GM19452 (cell line): ENCODE measurements at regions not wholly inside any gene's neighbourhood (a gene's known extent, or its start where the extent isn't known, plus 50 kb on each side); places are given as distances from the start of the nearest gene placed in this dataset.
"Not testable (repeated sequence)": the region's sequence is repeated elsewhere in the genome, so short reads cannot be mapped to it uniquely, and the experiment has no call there.

Source experiments
- ATAC-seq: cut with Tn5 transposase; IDR thresholded peaks from one replicate; pipeline ENCODE4 v1.9.1; 2021; ENCODE audit not compliant: unreplicated experiment

GRCh38 chr2:61677942-61678341 is 139.8 kb upstream of the XPO1 start:
- ATAC-seq: no peak

GRCh38 chr2:61677306-61677705 is 139.2 kb upstream of the XPO1 start:
- no peak for ATAC-seq

- ATAC-seq: no peak
Measured at GRCh38 chr2:61675204-61675603, 137.0 kb upstream of the XPO1 start.

- ATAC-seq: no peak
Measured at GRCh38 chr2:61671561-61672315, 133.6 kb upstream of the XPO1 start.

- no peak for ATAC-seq
Measured at GRCh38 chr2:61670591-61671501, 132.7 kb upstream of the XPO1 start.

GRCh38 chr2:61664190-61664589 is 126.0 kb upstream of the XPO1 start:
- ATAC-seq: no peak

- no peak for ATAC-seq
Measured at GRCh38 chr2:61662990-61663389, 124.8 kb upstream of the XPO1 start.

- ATAC-seq: no peak
Measured at GRCh38 chr2:61660511-61661388, 122.6 kb upstream of the XPO1 start.

- no peak for ATAC-seq
Measured at GRCh38 chr2:61658841-61659780, 121.0 kb upstream of the XPO1 start.

GRCh38 chr2:61649946-61650345 is 111.8 kb upstream of the XPO1 start:
- ATAC-seq: not testable (repeated sequence)

GRCh38 chr2:61649021-61649420 is 110.9 kb upstream of the XPO1 start:
- no peak for ATAC-seq

- no peak for ATAC-seq
Measured at GRCh38 chr2:61647044-61647443, 108.9 kb upstream of the XPO1 start.

- no peak for ATAC-seq
Measured at GRCh38 chr2:61645911-61646310, 107.8 kb upstream of the XPO1 start.

GRCh38 chr2:61643153-61643552 is 105.0 kb upstream of the XPO1 start:
- not testable (repeated sequence) for ATAC-seq

GRCh38 chr2:61640406-61640805 is 102.2 kb upstream of the XPO1 start:
- ATAC-seq: no peak

GRCh38 chr2:61639721-61640120 is 101.6 kb upstream of the XPO1 start:
- ATAC-seq: no peak

- ATAC-seq: no peak
Measured at GRCh38 chr2:61636686-61637085, 98.5 kb upstream of the XPO1 start.

GRCh38 chr2:61634512-61634911 is 96.4 kb upstream of the XPO1 start:
- ATAC-seq: no peak

- ATAC-seq: no peak
Measured at GRCh38 chr2:61633250-61633649, 95.1 kb upstream of the XPO1 start.
